ENCODE measurements at regions not wholly inside any gene's neighbourhood (a gene's known extent, or its start where the extent isn't known, plus 50 kb on each side); places are given as distances from the start of the nearest gene placed in this dataset.

DNA sequence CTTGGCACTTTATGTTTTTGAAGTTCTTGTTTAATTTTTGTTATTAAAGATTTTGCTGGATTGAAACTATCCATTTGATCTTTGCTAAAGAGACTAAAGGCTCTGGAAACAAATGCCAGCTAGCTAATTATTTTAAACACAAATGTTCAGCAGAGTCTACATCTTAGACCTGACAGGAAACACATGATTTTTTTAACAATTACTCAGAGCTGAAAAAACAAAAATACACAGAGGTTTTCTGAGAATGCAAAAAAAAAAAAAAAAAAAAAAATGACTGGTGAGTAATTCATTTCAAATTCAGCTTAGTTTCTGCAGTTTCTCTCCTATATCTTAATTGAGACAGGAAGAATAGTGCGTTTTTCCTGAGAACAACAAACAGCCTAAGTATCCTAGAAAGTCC, 448.0 kb downstream of the TENT5A start:
- CTCF ChIA-PET, result interaction anchor here (0.6 kb wide), 1 partner anchor 1406 kb away, joined by 6 read pairs; no protein-coding TSS in a partner anchor
- intact Hi-C loops (cut with micrococcal nuclease; ENCODE audit: unreplicated experiment), result no loop called here

DNA sequence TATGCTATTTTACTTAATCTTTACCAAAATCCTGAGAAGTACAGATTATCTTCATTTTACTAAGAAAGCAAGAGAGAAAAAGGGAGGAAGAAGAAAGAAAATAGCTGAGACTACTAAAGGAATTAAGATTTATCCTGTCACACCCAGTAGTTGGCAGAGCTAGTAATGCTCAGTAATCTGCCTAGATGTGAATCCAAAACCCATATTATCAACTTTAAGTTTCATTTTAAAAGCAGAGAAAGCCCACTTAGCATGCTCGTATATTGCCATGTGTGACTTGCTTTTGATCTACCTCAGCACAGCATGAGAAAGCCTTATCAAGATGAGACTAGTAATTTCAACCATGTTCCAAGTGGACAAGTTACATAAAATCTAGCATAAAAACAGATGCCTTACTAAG, 451.5 kb downstream of the TENT5A start:
- no TSS peak for BruUV-seq (replicated peaks)
- TF ChIP-seq EZH2 (IDR thresholded peaks at IDR 0.05; ENCODE audit: borderline replicate concordance, low read depth, low read length, poor library complexity, severe bottlenecking), result no peak
- TF ChIP-seq, protein P1, sequence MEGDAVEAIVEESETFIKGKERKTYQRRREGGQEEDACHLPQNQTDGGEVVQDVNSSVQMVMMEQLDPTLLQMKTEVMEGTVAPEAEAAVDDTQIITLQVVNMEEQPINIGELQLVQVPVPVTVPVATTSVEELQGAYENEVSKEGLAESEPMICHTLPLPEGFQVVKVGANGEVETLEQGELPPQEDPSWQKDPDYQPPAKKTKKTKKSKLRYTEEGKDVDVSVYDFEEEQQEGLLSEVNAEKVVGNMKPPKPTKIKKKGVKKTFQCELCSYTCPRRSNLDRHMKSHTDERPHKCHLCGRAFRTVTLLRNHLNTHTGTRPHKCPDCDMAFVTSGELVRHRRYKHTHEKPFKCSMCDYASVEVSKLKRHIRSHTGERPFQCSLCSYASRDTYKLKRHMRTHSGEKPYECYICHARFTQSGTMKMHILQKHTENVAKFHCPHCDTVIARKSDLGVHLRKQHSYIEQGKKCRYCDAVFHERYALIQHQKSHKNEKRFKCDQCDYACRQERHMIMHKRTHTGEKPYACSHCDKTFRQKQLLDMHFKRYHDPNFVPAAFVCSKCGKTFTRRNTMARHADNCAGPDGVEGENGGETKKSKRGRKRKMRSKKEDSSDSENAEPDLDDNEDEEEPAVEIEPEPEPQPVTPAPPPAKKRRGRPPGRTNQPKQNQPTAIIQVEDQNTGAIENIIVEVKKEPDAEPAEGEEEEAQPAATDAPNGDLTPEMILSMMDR (conservative IDR thresholded peaks at IDR 0.05; ENCODE audit: low read depth, low read length), result no peak
- intact Hi-C loops (cut with micrococcal nuclease; ENCODE audit: unreplicated experiment), result no loop called here

More for the DNA sequence above, 448.0 kb downstream of the TENT5A start:
- Histone ChIP-seq H3K4me1 (ENCODE audit: insufficient read depth, low read length, poor library complexity, severe bottlenecking) (no peaks in the 10 kb centered on the region), H3K27me3 (replicated peaks; ENCODE audit: insufficient read depth, low read depth, low read length, poor library complexity) (no peaks in the 10 kb centered on the region), H3K9me3 (ENCODE audit: low read depth, low read length, poor library complexity, severe bottlenecking) (no peaks in the 10 kb centered on the region), H3K36me3 (ENCODE audit: insufficient read depth, low read length, poor library complexity, severe bottlenecking) (no peaks in the 10 kb centered on the region), H3K27ac (ENCODE audit: low read depth, low read length, poor library complexity, severe bottlenecking) (no peak overlapping the region), H3K4me3 (ENCODE audit: low read depth, low read length, poor library complexity, severe bottlenecking) (no peak overlapping the region)
- BruUV-seq (replicated peaks), result no TSS peak
- peak; percentile 10 for DNase-seq (ENCODE audit: low spot score)
- TF ChIP-seq EZH2 (IDR thresholded peaks at IDR 0.05; ENCODE audit: borderline replicate concordance, low read depth, low read length, poor library complexity, severe bottlenecking), result no peak
- TF ChIP-seq, protein P1 (conservative IDR thresholded peaks at IDR 0.05; ENCODE audit: low read depth, low read length), result no peak
- POLR2A ChIA-PET (ENCODE audit: low non-redundant PET), result no interaction called here

DNA sequence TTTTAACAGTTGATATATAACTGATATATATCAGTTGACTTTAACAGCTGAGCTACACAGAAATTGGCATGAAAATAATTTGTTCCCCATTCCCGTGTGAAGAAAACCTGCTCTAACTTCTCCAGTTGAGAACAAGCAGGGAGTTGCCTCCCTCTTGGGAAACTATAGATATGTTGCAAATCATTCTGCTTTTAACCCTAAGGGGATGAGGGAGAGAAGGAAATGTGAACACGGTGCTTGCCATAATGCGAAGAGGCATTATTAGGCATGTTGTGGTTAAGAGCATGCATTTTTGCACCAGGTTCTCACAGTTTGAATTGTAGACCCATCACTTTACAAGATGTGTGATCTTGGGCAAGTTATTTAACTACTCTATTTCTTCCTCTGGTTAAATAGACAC, 453.7 kb downstream of the TENT5A start:
- CTCF ChIA-PET, result no interaction called here
- no peak overlapping the region for H3K4me3 ChIP-seq (ENCODE audit: low read depth, low read length, poor library complexity, severe bottlenecking)
- DNase-seq (ENCODE audit: low spot score), result no peak
- TF ChIP-seq, protein P1 (conservative IDR thresholded peaks at IDR 0.05; ENCODE audit: low read depth, low read length), result no peak
- no peak for TF ChIP-seq EZH2 (IDR thresholded peaks at IDR 0.05; ENCODE audit: borderline replicate concordance, low read depth, low read length, poor library complexity, severe bottlenecking)
- no peaks in the 10 kb centered on the region for H3K9me3 ChIP-seq (ENCODE audit: low read depth, low read length, poor library complexity, severe bottlenecking)
- intact Hi-C loops (cut with micrococcal nuclease; ENCODE audit: unreplicated experiment), result no loop called here
- H3K27ac ChIP-seq (ENCODE audit: low read depth, low read length, poor library complexity, severe bottlenecking), result no peak overlapping the region
- H3K36me3 ChIP-seq (ENCODE audit: insufficient read depth, low read length, poor library complexity, severe bottlenecking), result no peaks in the 10 kb centered on the region
- H3K4me1 ChIP-seq (ENCODE audit: insufficient read depth, low read length, poor library complexity, severe bottlenecking), result no peaks in the 10 kb centered on the region
- H3K27me3 ChIP-seq (replicated peaks; ENCODE audit: insufficient read depth, low read depth, low read length, poor library complexity), result no peaks in the 10 kb centered on the region
- POLR2A ChIA-PET (ENCODE audit: low non-redundant PET), result no interaction called here
- BruUV-seq (replicated peaks), result no TSS peak

More for the DNA sequence above, 451.5 kb downstream of the TENT5A start:
- no peak for DNase-seq (ENCODE audit: low spot score)
- H3K27me3 ChIP-seq (replicated peaks; ENCODE audit: insufficient read depth, low read depth, low read length, poor library complexity), result no peaks in the 10 kb centered on the region
- ChIA-PET CTCF (no interaction called here), POLR2A (ENCODE audit: low non-redundant PET) (no interaction called here)
- no peak overlapping the region for H3K27ac ChIP-seq (ENCODE audit: low read depth, low read length, poor library complexity, severe bottlenecking)
- no peaks in the 10 kb centered on the region for H3K36me3 ChIP-seq (ENCODE audit: insufficient read depth, low read length, poor library complexity, severe bottlenecking)
- H3K9me3 ChIP-seq (ENCODE audit: low read depth, low read length, poor library complexity, severe bottlenecking), result no peaks in the 10 kb centered on the region
- no peaks in the 10 kb centered on the region for H3K4me1 ChIP-seq (ENCODE audit: insufficient read depth, low read length, poor library complexity, severe bottlenecking)
- H3K4me3 ChIP-seq (ENCODE audit: low read depth, low read length, poor library complexity, severe bottlenecking), result no peak overlapping the region
